HEK293 (cell line): ENCODE measurements at regions not wholly inside any gene's neighbourhood (a gene's known extent, or its start where the extent isn't known, plus 50 kb on each side); places are given as distances from the start of the nearest gene placed in this dataset.

Source experiments
- CTCF ChIA-PET: fragments of 350-600 bp; formaldehyde crosslinking; extraction: SDS; loops from one replicate; lab custom pipeline; 2021; ENCODE audit warnings: antibody characterized with exemption; lab: Yijun Ruan, JAX
- POLR2A ChIA-PET: fragments of 300-600 bp; formaldehyde crosslinking; extraction: SDS; loops from one replicate; lab custom pipeline; 2020; ENCODE audit warnings: antibody characterized with exemption, inconsistent platforms; lab: Yijun Ruan, JAX
- H3K27ac ChIP-seq: fragments of 200-500 bp; sonication (Bioruptor generic); 2 replicates; pipeline ENCODE4 v1.5.1; 2014; ENCODE audit warnings: low read depth, low read length, control low read depth, inconsistent platforms; ENCODE audit errors: extremely low read depth
- H3K36me3 ChIP-seq, 2 experiments: fragments of 200-500 bp in 1 of 2; sonication (Bioruptor generic) in 1 of 2; 1 replicate in 1 of 2; 2 replicates in 1 of 2; pipeline ENCODE4 v1.5.1; 2014 to 2017; ENCODE audit warnings: inconsistent platforms in 2 of 2, low read length in 2 of 2; ENCODE audit not compliant: control insufficient read depth in 2 of 2, insufficient read depth in 1 of 2
- H3K4me1 ChIP-seq: fragments of 200-500 bp; sonication (Bioruptor generic); 2 replicates; pipeline ENCODE4 v1.5.1; 2014; ENCODE audit warnings: mild to moderate bottlenecking, low read length, inconsistent platforms; ENCODE audit not compliant: control insufficient read depth, insufficient read depth
- H3K4me3 ChIP-seq: 2 replicates; pipeline ENCODE4 v1.5.1; 2011; ENCODE audit warnings: low read depth, mild to moderate bottlenecking, control low read depth, low read length, moderate library complexity
- H3K9me3 ChIP-seq: fragments of 200-500 bp; sonication (Bioruptor generic); 2 replicates; pipeline ENCODE4 v1.5.1; 2014; ENCODE audit warnings: low read depth, low read length, inconsistent platforms; ENCODE audit not compliant: control insufficient read depth, insufficient read depth
- BCL11B ChIP-seq: fragments of 450-650 bp; formaldehyde crosslinking; IDR thresholded peaks from 2 replicates; pipeline ENCODE4 v1.5.1; 2016; ENCODE audit warnings: low read depth, missing biosample characterization, missing genetic modification characterization
- CTCF ChIP-seq: fragments of 450-650 bp; formaldehyde crosslinking; IDR thresholded peaks from 2 replicates; pipeline ENCODE4 v1.5.1; 2016; ENCODE audit warnings: missing biosample characterization, missing genetic modification characterization
- GLIS2 ChIP-seq: fragments of 450-650 bp; formaldehyde crosslinking; IDR thresholded peaks from 2 replicates; pipeline ENCODE4 v1.5.1; 2016; ENCODE audit warnings: missing biosample characterization, missing genetic modification characterization
- HOXC10 ChIP-seq: sonication (generic); formaldehyde crosslinking; IDR thresholded peaks from 2 replicates; pipeline ENCODE4 v1.8.1; 2023; ENCODE audit warnings: mild to moderate bottlenecking, missing genetic modification reagents
- PRDM10 ChIP-seq: fragments of 450-650 bp; formaldehyde crosslinking; IDR thresholded peaks from 2 replicates; pipeline ENCODE4 v1.5.1; 2016; ENCODE audit warnings: missing biosample characterization, missing genetic modification characterization
- SALL2 ChIP-seq: fragments of 450-650 bp; formaldehyde crosslinking; IDR thresholded peaks from 2 replicates; pipeline ENCODE4 v1.5.0; 2017; ENCODE audit warnings: missing biosample characterization, mild to moderate bottlenecking, missing genetic modification characterization, borderline replicate concordance
- ZBTB21 ChIP-seq: fragments of 450-650 bp; formaldehyde crosslinking; IDR thresholded peaks from 2 replicates; pipeline ENCODE4 v1.5.1; 2017; ENCODE audit warnings: missing biosample characterization, missing genetic modification characterization
- ZFP37 ChIP-seq: fragments of 450-650 bp; formaldehyde crosslinking; IDR thresholded peaks from 2 replicates; pipeline ENCODE4 v1.5.1; 2016; ENCODE audit warnings: missing biosample characterization, missing genetic modification characterization
- ZNF140 ChIP-seq: fragments of 450-650 bp; formaldehyde crosslinking; IDR thresholded peaks from 2 replicates; pipeline ENCODE4 v1.5.1; 2016; ENCODE audit warnings: missing biosample characterization, missing genetic modification characterization
- ZNF148 ChIP-seq: fragments of 450-650 bp; formaldehyde crosslinking; IDR thresholded peaks from 2 replicates; pipeline ENCODE4 v1.5.0; 2017; ENCODE audit warnings: missing biosample characterization, missing genetic modification characterization, borderline replicate concordance
- ZNF169 ChIP-seq: fragments of 450-650 bp; formaldehyde crosslinking; IDR thresholded peaks from 2 replicates; pipeline ENCODE4 v1.5.1; 2016; ENCODE audit warnings: missing biosample characterization, missing genetic modification characterization
- ZNF2 ChIP-seq: fragments of 450-650 bp; formaldehyde crosslinking; IDR thresholded peaks from 2 replicates; pipeline ENCODE4 v1.5.1; 2016; ENCODE audit warnings: missing biosample characterization, missing genetic modification characterization
- ZNF214 ChIP-seq: fragments of 450-650 bp; formaldehyde crosslinking; IDR thresholded peaks from 2 replicates; pipeline ENCODE4 v1.5.1; 2017; ENCODE audit warnings: missing biosample characterization, mild to moderate bottlenecking, missing genetic modification characterization, borderline replicate concordance
- ZNF23 ChIP-seq: fragments of 450-650 bp; formaldehyde crosslinking; IDR thresholded peaks from 2 replicates; pipeline ENCODE4 v1.5.1; 2016; ENCODE audit warnings: missing biosample characterization, missing genetic modification characterization, borderline replicate concordance
- ZNF24 ChIP-seq: fragments of 450-650 bp; formaldehyde crosslinking; IDR thresholded peaks from 2 replicates; pipeline ENCODE4 v1.5.1; 2016; ENCODE audit warnings: missing biosample characterization, missing genetic modification characterization
- ZNF341 ChIP-seq: fragments of 450-650 bp; formaldehyde crosslinking; IDR thresholded peaks from 2 replicates; pipeline ENCODE4; 2016; ENCODE audit warnings: low read depth, missing biosample characterization, missing genetic modification characterization
- ZNF366 ChIP-seq: fragments of 450-650 bp; formaldehyde crosslinking; conservative IDR thresholded peaks from 2 replicates; pipeline ENCODE4 v1.5.1; 2016; ENCODE audit warnings: missing biosample characterization, missing genetic modification characterization
- ZNF423 ChIP-seq: fragments of 450-650 bp; formaldehyde crosslinking; IDR thresholded peaks from 2 replicates; pipeline ENCODE4 v1.5.1; 2016; ENCODE audit warnings: missing biosample characterization, missing genetic modification characterization
- ZNF600 ChIP-seq: fragments of 450-650 bp; formaldehyde crosslinking; IDR thresholded peaks from 2 replicates; pipeline ENCODE4 v1.5.1; 2016; ENCODE audit warnings: missing biosample characterization, missing genetic modification characterization
- ZNF707 ChIP-seq: fragments of 450-650 bp; formaldehyde crosslinking; IDR thresholded peaks from 2 replicates; pipeline ENCODE4 v1.5.1; 2016; ENCODE audit warnings: missing biosample characterization, missing genetic modification characterization
- TF ChIP-seq, protein P1 (sequence below): fragments of 450-650 bp; formaldehyde crosslinking; IDR thresholded peaks from 2 replicates; pipeline ENCODE4 v1.5.1; 2017; ENCODE audit warnings: missing biosample characterization, missing genetic modification characterization
- TF ChIP-seq, protein P2 (sequence below): fragments of 450-650 bp; formaldehyde crosslinking; IDR thresholded peaks from 2 replicates; pipeline ENCODE4 v1.5.1; 2016; ENCODE audit warnings: missing biosample characterization, missing genetic modification characterization, borderline replicate concordance

DNA sequence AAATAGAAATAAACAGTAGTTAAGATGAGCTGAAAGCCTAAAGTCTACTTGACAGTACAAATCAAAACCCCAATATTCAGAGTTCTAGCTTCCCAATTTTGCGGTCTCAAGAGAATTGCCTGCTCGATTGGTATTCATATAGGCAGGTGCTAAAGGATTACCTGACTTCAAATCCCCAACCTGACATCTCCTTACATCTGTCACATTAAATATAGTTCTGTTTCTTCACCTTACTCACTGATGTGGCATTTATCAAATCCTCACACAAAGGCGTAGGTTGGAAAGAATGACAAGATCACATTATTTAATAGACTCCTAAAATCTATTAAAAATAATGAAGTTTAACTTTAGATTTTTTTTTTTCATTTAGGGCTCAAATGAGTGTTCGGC, 72.8 kb upstream of the ANKH start:
- ChIA-PET CTCF (interaction anchor here (0.6 to 1.2 kb wide), 4 partner anchors 10 to 71 kb away, joined by 3 read pairs; no protein-coding TSS in a partner anchor), POLR2A (no interaction called here)
- Histone ChIP-seq H3K4me1 (no peaks in the 10 kb centered on the region), H3K4me3 (no peak overlapping the region), H3K9me3 (no peaks in the 10 kb centered on the region), H3K27ac (no peak overlapping the region), H3K36me3 (no peaks in the 10 kb centered on the region)
- TF ChIP-seq ZFP37 (no peak), ZNF140 (tag by site-specific recombination) (no peak), GLIS2 (no peak), ZNF707 (tag by site-specific recombination) (no peak)

DNA sequence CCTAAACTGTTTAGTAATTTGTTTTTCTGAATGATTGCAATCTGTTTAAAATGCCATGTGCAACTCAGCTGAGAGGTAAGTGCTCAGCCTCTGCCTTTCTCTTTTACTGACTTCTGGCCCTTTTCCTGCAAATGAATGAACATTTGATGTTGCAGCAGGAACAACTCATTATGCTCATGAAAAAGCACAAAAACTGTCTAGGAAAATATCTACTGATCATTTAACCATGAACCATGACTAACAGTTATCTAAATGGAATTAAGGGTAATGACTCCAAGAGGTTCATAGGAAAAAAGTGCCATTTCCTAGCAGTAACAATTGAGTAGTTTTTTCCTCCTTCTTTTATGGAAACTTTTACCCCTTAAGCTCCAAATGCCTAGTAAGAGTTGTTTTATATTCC, 70.6 kb upstream of the ANKH start:
- H3K4me1 ChIP-seq = no peaks in the 10 kb centered on the region
- CTCF ChIA-PET = interaction anchor here (0.8 to 1.2 kb wide), 2 partner anchors 13 to 47 kb away, joined by 3 read pairs; no protein-coding TSS in a partner anchor

DNA sequence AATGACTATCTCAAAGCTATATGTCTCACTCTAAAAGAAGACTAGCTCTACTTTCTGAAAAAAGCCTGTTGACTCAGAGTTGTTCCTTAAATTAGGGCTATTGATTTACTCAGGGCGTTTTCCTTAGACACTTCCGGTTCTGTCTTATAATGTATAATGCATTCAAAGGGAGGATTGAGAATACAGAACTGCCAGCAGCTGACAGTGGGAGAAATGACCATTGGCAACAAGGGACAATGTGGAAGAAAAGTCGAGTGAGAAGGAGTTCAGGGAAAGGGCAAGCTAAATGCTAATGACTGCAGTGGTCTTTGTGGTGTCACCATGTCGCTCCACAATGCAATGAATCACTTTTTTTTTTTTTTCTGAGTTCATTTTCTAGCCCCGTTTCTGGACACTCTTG, 65.7 kb upstream of the ANKH start:
- CTCF ChIA-PET = interaction anchor here (0.8 to 0.9 kb wide), 2 partner anchors 26 to 210 kb away, joined by 3 to 16 read pairs; no protein-coding TSS in a partner anchor
- H3K4me1 ChIP-seq = no peaks in the 10 kb centered on the region
- no peaks in the 10 kb centered on the region; the same call in 1 of the 2 replicates for H3K9me3 ChIP-seq
- no peak overlapping the region for H3K27ac ChIP-seq
- no peak overlapping the region for H3K4me3 ChIP-seq
- POLR2A ChIA-PET = no interaction called here
- H3K36me3 ChIP-seq = no peaks in the 10 kb centered on the region
- no peak for TF ChIP-seq CTCF
- TF ChIP-seq ZNF2 (tag by site-specific recombination) = no peak
- TF ChIP-seq, protein P1, sequence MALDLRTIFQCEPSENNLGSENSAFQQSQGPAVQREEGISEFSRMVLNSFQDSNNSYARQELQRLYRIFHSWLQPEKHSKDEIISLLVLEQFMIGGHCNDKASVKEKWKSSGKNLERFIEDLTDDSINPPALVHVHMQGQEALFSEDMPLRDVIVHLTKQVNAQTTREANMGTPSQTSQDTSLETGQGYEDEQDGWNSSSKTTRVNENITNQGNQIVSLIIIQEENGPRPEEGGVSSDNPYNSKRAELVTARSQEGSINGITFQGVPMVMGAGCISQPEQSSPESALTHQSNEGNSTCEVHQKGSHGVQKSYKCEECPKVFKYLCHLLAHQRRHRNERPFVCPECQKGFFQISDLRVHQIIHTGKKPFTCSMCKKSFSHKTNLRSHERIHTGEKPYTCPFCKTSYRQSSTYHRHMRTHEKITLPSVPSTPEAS (tag by site-specific recombination) = no peak
- TF ChIP-seq BCL11B (tag by site-specific recombination) = no peak
- TF ChIP-seq ZNF366 = no peak
- TF ChIP-seq ZNF423 (tag by site-specific recombination) = no peak
- TF ChIP-seq ZNF23 (tag by site-specific recombination) = no peak
- TF ChIP-seq ZNF148 (tag by site-specific recombination) = no peak
- TF ChIP-seq, protein P2, sequence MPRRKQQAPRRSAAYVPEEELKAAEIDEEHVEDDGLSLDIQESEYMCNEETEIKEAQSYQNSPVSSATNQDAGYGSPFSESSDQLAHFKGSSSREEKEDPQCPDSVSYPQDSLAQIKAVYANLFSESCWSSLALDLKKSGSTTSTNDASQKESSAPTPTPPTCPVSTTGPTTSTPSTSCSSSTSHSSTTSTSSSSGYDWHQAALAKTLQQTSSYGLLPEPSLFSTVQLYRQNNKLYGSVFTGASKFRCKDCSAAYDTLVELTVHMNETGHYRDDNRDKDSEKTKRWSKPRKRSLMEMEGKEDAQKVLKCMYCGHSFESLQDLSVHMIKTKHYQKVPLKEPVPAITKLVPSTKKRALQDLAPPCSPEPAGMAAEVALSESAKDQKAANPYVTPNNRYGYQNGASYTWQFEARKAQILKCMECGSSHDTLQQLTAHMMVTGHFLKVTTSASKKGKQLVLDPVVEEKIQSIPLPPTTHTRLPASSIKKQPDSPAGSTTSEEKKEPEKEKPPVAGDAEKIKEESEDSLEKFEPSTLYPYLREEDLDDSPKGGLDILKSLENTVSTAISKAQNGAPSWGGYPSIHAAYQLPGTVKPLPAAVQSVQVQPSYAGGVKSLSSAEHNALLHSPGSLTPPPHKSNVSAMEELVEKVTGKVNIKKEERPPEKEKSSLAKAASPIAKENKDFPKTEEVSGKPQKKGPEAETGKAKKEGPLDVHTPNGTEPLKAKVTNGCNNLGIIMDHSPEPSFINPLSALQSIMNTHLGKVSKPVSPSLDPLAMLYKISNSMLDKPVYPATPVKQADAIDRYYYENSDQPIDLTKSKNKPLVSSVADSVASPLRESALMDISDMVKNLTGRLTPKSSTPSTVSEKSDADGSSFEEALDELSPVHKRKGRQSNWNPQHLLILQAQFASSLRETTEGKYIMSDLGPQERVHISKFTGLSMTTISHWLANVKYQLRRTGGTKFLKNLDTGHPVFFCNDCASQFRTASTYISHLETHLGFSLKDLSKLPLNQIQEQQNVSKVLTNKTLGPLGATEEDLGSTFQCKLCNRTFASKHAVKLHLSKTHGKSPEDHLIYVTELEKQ = no peak
- TF ChIP-seq PRDM10 (tag by site-specific recombination) = no peak
- TF ChIP-seq ZNF24 = no peak
- no peak for TF ChIP-seq SALL2 (tag by site-specific recombination)
- no peak for TF ChIP-seq ZNF600 (tag by site-specific recombination)
- TF ChIP-seq HOXC10 = no peak

More for the DNA sequence above, 70.6 kb upstream of the ANKH start:
- H3K9me3 ChIP-seq = no peaks in the 10 kb centered on the region
- TF ChIP-seq ZBTB21 (no peak), ZNF341 (tag by site-specific recombination) (no peak), ZNF169 (tag by site-specific recombination) (no peak), ZNF600 (tag by site-specific recombination) (no peak), ZNF214 (tag by site-specific recombination) (no peak)
- TF ChIP-seq, all 188 proteins: peak for 0
- Histone ChIP-seq H3K27ac (no peak overlapping the region), H3K4me3 (no peak overlapping the region), H3K36me3 (no peaks in the 10 kb centered on the region)
- POLR2A ChIA-PET = no interaction called here
